Bronchial epithelial cell (primary cell): ENCODE measurements at regions not wholly inside any gene's neighbourhood (a gene's known extent, or its start where the extent isn't known, plus 50 kb on each side); places are given as distances from the start of the nearest gene placed in this dataset.

Experiments used
- DNase-seq: peaks from one replicate; pipeline ENCODE4 v3.0.0-alpha.2; 2010; ENCODE audit warnings: low read depth
- FAIRE-seq: peaks from 2 replicates; lab custom pipeline; 2011; peaks lifted over from hg19 to GRCh38; lab: Jason Lieb, UNC
- H3K27me3 ChIP-seq: 2 replicates; pipeline ENCODE4 v1.5.1; 2011; ENCODE audit warnings: low read length; ENCODE audit not compliant: control insufficient read depth, insufficient read depth
- H3K36me3 ChIP-seq: 2 replicates; pipeline ENCODE4 v1.5.1; 2011; ENCODE audit warnings: low read length; ENCODE audit not compliant: control insufficient read depth, insufficient read depth
- H3K4me3 ChIP-seq: 2 replicates; pipeline ENCODE4 v1.5.1; 2011; ENCODE audit warnings: mild to moderate bottlenecking, low read depth, low read length, control low read depth
- CTCF ChIP-seq: IDR thresholded peaks from 2 replicates; pipeline ENCODE4 v1.5.1; 2011; ENCODE audit warnings: mild to moderate bottlenecking, moderate library complexity, low read length, control low read depth, inconsistent platforms; ENCODE audit not compliant: insufficient read depth, severe bottlenecking

- FAIRE-seq: no peak
Measured at GRCh38 chr21:21730512-21730911, 732.3 kb downstream of the NCAM2 start.

GRCh38 chr21:21731626-21732025 lies 733.4 kb downstream of the NCAM2 start:
- Histone ChIP-seq H3K27me3 (no peaks in the 10 kb centered on the region), H3K36me3 (no peaks in the 10 kb centered on the region), H3K4me3 (no peak overlapping the region)
- no peak for FAIRE-seq
- DNase-seq: no peak
- TF ChIP-seq CTCF: no peak

More at GRCh38 chr21:21730512-21730911, 732.3 kb downstream of the NCAM2 start:
- H3K36me3 ChIP-seq: no peaks in the 10 kb centered on the region
- TF ChIP-seq CTCF: no peak
- H3K27me3 ChIP-seq: no peaks in the 10 kb centered on the region
- no peak for DNase-seq
- H3K4me3 ChIP-seq: no peak overlapping the region

- Histone ChIP-seq H3K27me3 (no peaks in the 10 kb centered on the region), H3K36me3 (no peaks in the 10 kb centered on the region), H3K4me3 (no peak overlapping the region)
- no peak for DNase-seq
- no peak for TF ChIP-seq CTCF
- no peak for FAIRE-seq
Measured at GRCh38 chr21:21734088-21734487, 735.9 kb downstream of the NCAM2 start.

GRCh38 chr21:21737186-21737585 lies 739.0 kb downstream of the NCAM2 start:
- no peaks in the 10 kb centered on the region for H3K36me3 ChIP-seq
- H3K4me3 ChIP-seq: no peak overlapping the region
- DNase-seq: no peak
- no peaks in the 10 kb centered on the region for H3K27me3 ChIP-seq
- no peak for TF ChIP-seq CTCF
- FAIRE-seq: no peak

- Histone ChIP-seq H3K27me3 (no peaks in the 10 kb centered on the region), H3K4me3 (no peak overlapping the region), H3K36me3 (no peaks in the 10 kb centered on the region)
- FAIRE-seq (no peak), DNase-seq (no peak)
- no peak for TF ChIP-seq CTCF
Measured at GRCh38 chr21:21740207-21740606, 742.0 kb downstream of the NCAM2 start.

- FAIRE-seq (no peak), DNase-seq (no peak)
- H3K27me3 ChIP-seq: no peaks in the 10 kb centered on the region
- no peak overlapping the region for H3K4me3 ChIP-seq
- no peak for TF ChIP-seq CTCF
- no peaks in the 10 kb centered on the region for H3K36me3 ChIP-seq
Measured at GRCh38 chr21:21750124-21750825, 752.1 kb downstream of the NCAM2 start.
